Skeletal muscle tissue (tissue), 3 donors: ENCODE measurements at regions not wholly inside any gene's neighbourhood (a gene's known extent, or its start where the extent isn't known, plus 50 kb on each side); places are given as distances from the start of the nearest gene placed in this dataset.
"Not testable (repeated sequence)": the region's sequence is repeated elsewhere in the genome, so short reads cannot be mapped to it uniquely, and the experiment has no call there.

Source experiments
- H3K27ac ChIP-seq: one replicate; pipeline ENCODE4 v1.7.0; 2013; ENCODE audit warnings: mild to moderate bottlenecking, low read depth, low read length, inconsistent platforms
- H3K27me3 ChIP-seq, 3 donors: one replicate each; pipeline ENCODE4 v1.7.0; 2013; ENCODE audit warnings: low read length in 3 of 3; ENCODE audit not compliant: control insufficient read depth in 3 of 3, insufficient read depth in 3 of 3
- H3K36me3 ChIP-seq, 3 donors: one replicate each; pipeline ENCODE4 v1.7.0; 2013; ENCODE audit warnings: low read length in 3 of 3; ENCODE audit not compliant: control insufficient read depth in 3 of 3, insufficient read depth in 3 of 3
- H3K4me1 ChIP-seq, 3 donors: one replicate each; pipeline ENCODE4 v1.7.0; 2013; ENCODE audit warnings: low read length in 3 of 3, mild to moderate bottlenecking in 3 of 3; ENCODE audit not compliant: control insufficient read depth in 3 of 3, insufficient read depth in 3 of 3
- H3K4me3 ChIP-seq, 3 donors: one replicate each; pipeline ENCODE4 v1.7.0; 2013; ENCODE audit warnings: low read length in 3 of 3
- H3K9ac ChIP-seq, 3 donors: one replicate each; pipeline ENCODE4 v1.7.0; 2013; ENCODE audit warnings: low read length in 3 of 3, mild to moderate bottlenecking in 3 of 3, moderate library complexity in 2 of 3, low read depth in 1 of 3
- H3K9me3 ChIP-seq, 3 donors: one replicate each; pipeline ENCODE4 v1.7.0; 2013; ENCODE audit warnings: low read length in 3 of 3; ENCODE audit not compliant: control insufficient read depth in 3 of 3
- donor health status: Osteomylitis.

DNA sequence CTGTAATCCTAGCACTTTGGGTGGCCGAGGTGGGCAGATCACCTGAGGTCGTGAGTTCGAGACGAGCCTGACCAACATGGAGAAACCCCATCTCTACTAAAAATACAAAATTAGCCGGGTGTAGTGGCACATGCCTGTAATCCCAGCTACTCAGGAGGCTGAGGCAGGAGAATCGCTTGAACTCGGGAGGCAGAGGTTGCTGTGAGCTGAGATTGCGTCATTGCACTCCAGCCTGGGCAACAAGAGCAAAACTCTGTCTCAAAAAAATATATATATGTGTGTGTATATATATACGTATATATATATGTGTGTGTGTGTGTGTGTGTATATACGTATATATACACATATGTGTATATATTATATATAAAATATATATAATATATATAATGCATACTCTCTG is 220.8 kb upstream of the DTNBP1 start:
- not testable (repeated sequence) for H3K27ac ChIP-seq, H3K9ac ChIP-seq, H3K36me3 ChIP-seq, H3K27me3 ChIP-seq, H3K4me3 ChIP-seq, H3K9me3 ChIP-seq
- H3K4me1 ChIP-seq = peaks cover 2 to 15% (median 10%) of the 10 kb centered on the region in 3 donors

DNA sequence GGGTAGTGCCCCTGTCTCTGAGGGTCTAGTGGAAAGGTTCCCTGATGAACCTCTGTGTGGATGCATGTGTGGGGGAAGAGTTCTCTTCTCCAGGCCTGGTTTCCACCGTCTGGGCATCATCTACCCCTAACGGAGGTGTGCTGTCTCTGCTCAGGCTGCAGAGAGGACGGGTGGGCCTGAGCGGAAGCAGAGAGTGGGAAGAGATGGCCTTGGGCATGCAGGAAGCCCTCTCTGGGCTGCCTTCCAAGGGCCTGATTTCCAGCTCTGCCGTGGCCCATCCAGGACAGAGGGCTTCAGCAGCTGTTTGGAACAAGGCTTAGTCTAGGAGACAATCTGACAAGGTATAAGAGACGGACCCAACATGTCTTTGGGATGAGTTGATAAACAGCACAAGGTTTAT is 220.1 kb upstream of the DTNBP1 start:
- no peaks in the 10 kb centered on the region for H3K27me3 ChIP-seq
- H3K4me3 ChIP-seq = no peak overlapping the region
- peaks cover 2 to 15% (median 10%) of the 10 kb centered on the region in 3 donors for H3K4me1 ChIP-seq
- H3K9ac ChIP-seq = no peak overlapping the region
- H3K27ac ChIP-seq = no peak overlapping the region
- H3K36me3 ChIP-seq = no peaks in the 10 kb centered on the region
- H3K9me3 ChIP-seq = no peaks in the 10 kb centered on the region

DNA sequence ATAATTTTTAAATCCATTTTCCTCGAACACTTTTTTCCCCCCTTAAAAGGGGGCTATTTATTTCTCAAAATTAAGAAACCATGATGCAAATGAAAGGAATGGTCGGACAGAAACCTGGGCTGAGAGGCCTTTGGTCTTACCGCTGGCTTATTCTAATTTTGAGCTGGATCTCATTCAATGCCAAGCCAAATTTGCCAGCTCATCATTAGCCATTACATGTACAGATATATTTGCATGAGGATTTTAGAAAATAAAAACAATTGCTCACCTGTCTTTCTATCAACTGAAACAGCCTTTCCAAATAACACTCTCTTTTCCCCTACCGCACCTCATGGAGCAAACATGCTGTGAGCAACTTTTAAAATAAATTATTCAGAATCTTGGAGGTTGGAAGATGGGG is 219.5 kb upstream of the DTNBP1 start:
- Histone ChIP-seq H3K27me3 (no peaks in the 10 kb centered on the region), H3K4me3 (no peak overlapping the region), H3K9me3 (no peaks in the 10 kb centered on the region), H3K9ac (no peak overlapping the region), H3K4me1 (peaks cover 2 to 14% (median 10%) of the 10 kb centered on the region in 3 donors), H3K27ac (no peak overlapping the region), H3K36me3 (no peaks in the 10 kb centered on the region)

DNA sequence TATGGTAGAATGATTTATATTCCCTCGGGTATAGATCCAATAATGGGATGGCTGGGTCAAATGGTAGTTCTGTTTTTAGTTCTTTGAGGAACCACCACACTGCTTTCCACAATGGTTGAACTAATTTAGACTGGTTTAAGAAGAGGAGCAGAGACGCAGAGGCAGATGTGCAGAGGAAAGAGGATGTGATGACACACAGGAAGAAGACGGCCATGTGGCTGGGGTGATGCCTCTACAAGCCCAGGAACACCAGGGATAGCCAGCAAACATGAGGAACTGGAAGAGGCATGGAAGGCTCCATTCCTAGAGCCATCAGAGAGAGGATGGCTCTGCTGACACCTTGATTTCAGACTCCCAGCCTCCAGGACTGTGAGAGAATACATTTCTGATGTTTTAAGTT is 218.3 kb upstream of the DTNBP1 start:
- no peak overlapping the region for H3K27ac ChIP-seq

DNA sequence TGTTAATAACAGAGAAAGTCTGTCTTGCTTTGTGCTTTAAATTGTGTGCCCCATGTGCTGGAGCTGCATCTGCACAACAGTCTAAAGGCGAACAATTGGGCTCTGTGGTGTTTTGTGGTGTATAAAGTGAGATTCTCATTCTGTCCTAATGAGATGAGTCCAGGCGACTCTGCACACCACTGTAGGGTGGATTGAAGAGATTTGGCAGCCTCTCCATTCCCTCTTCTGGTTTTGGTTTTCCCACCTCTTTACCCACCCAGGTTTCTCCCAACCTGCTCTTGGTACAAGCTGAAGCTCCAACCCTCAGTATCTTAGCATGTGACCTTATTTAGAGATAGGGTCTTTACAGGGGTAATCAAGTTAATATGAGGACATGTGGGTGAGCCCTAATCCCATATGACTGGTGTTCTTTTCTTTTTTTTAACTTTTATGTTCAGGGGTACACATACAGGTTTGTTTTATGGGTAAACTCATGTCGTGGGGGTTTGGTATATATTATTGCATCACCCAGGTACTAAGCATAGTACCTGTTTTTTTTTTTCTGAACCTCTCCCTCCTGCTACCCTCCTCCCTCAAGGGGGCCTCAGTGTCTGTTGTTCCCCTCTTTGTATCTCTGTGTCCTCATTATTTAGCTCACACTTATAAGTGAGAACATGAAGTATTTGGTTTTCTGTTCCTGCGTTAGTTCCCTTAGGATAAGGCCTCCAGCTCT is 217.6 kb upstream of the DTNBP1 start:
- Histone ChIP-seq H3K4me1 (peaks cover 2 to 11% (median 9%) of the 10 kb centered on the region in 3 donors), H3K9ac (no peak overlapping the region), H3K27ac (no peak overlapping the region), H3K4me3 (no peak overlapping the region), H3K27me3 (no peaks in the 10 kb centered on the region), H3K36me3 (no peaks in the 10 kb centered on the region), H3K9me3 (no peaks in the 10 kb centered on the region)

More for the DNA sequence above, 218.3 kb upstream of the DTNBP1 start:
- H3K4me1 ChIP-seq = peaks cover 2 to 13% (median 10%) of the 10 kb centered on the region in 3 donors
- H3K27me3 ChIP-seq = no peaks in the 10 kb centered on the region
- H3K4me3 ChIP-seq = no peak overlapping the region
- no peaks in the 10 kb centered on the region for H3K9me3 ChIP-seq
- no peak overlapping the region for H3K9ac ChIP-seq
- no peaks in the 10 kb centered on the region for H3K36me3 ChIP-seq

- Histone ChIP-seq H3K36me3 (no peaks in the 10 kb centered on the region), H3K27me3 (no peaks in the 10 kb centered on the region), H3K4me1 (peaks cover 2 to 9% (median 6%) of the 10 kb centered on the region in 3 donors), H3K27ac (no peak overlapping the region), H3K9me3 (no peaks in the 10 kb centered on the region), H3K9ac (no peak overlapping the region), H3K4me3 (no peak overlapping the region)
These were observed 216.8 kb upstream of the DTNBP1 start for GRCh38 chr6:15879371-15880261.

DNA sequence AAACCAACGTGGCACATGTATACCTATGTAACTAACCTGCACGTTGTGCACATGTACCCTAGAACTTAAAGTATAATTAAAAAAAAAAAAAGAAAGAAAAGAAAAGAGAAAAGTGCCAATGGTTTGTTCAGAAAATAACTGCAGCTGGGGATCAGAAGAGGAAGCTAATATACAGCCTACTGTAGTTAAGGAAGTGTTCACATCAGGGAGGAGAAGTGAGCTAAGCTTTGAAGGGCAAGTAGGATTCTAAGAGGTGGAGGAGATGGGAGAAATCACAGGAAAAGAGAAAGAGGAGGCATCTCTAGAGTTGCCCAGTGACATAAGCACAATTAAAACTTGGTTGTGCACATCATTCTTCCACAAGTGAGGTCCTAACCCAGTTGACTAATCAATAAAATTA is 214.4 kb upstream of the DTNBP1 start:
- H3K27ac ChIP-seq = no peak overlapping the region
- no peaks in the 10 kb centered on the region for H3K36me3 ChIP-seq
- H3K4me1 ChIP-seq = peaks cover 2 to 9% (median 6%) of the 10 kb centered on the region in 3 donors
- no peak overlapping the region for H3K9ac ChIP-seq
- H3K4me3 ChIP-seq = no peak overlapping the region
- no peaks in the 10 kb centered on the region for H3K27me3 ChIP-seq
- H3K9me3 ChIP-seq = no peaks in the 10 kb centered on the region

GRCh38 chr6:15876406-15876805 is 213.6 kb upstream of the DTNBP1 start:
- Histone ChIP-seq H3K36me3 (no peaks in the 10 kb centered on the region), H3K4me1 (peaks cover 2 to 9% (median 6%) of the 10 kb centered on the region in 3 donors)

GRCh38 chr6:15875797-15876196 is 213.0 kb upstream of the DTNBP1 start:
- Histone ChIP-seq H3K27me3 (no peaks in the 10 kb centered on the region), H3K9ac (no peak overlapping the region), H3K27ac (no peak overlapping the region), H3K4me3 (no peak overlapping the region), H3K36me3 (no peaks in the 10 kb centered on the region), H3K4me1 (peaks cover 3 to 9% (median 6%) of the 10 kb centered on the region in 3 donors), H3K9me3 (no peaks in the 10 kb centered on the region)

More at GRCh38 chr6:15876406-15876805, 213.6 kb upstream of the DTNBP1 start:
- Histone ChIP-seq H3K27ac (no peak overlapping the region), H3K9me3 (no peaks in the 10 kb centered on the region), H3K27me3 (no peaks in the 10 kb centered on the region), H3K9ac (no peak overlapping the region), H3K4me3 (no peak overlapping the region)

- no peaks in the 10 kb centered on the region for H3K27me3 ChIP-seq
- H3K4me3 ChIP-seq = no peak overlapping the region
- no peak overlapping the region for H3K27ac ChIP-seq
- H3K9me3 ChIP-seq = no peaks in the 10 kb centered on the region
- no peak overlapping the region for H3K9ac ChIP-seq
- H3K36me3 ChIP-seq = no peaks in the 10 kb centered on the region
- peaks cover 3 to 4% (median 4%) of the 10 kb centered on the region in 3 donors for H3K4me1 ChIP-seq
These were observed 212.0 kb upstream of the DTNBP1 start for GRCh38 chr6:15874821-15875220.
